ENCODE measurements at regions not wholly inside any gene's neighbourhood (a gene's known extent, or its start where the extent isn't known, plus 50 kb on each side); places are given as distances from the start of the nearest gene placed in this dataset.

GRCh38 chr7:149570784-149571183 is 73.2 kb upstream of the ZNF746 start:
- no peak for TF ChIP-seq CTCF (IDR thresholded peaks at IDR 0.05)
- TF ChIP-seq POLR2A (IDR thresholded peaks at IDR 0.05), result no peak

Measured in testis (tissue), 2 donors.